ENCODE measurements at regions not wholly inside any gene's neighbourhood (a gene's known extent, or its start where the extent isn't known, plus 50 kb on each side); places are given as distances from the start of the nearest gene placed in this dataset.

DNA sequence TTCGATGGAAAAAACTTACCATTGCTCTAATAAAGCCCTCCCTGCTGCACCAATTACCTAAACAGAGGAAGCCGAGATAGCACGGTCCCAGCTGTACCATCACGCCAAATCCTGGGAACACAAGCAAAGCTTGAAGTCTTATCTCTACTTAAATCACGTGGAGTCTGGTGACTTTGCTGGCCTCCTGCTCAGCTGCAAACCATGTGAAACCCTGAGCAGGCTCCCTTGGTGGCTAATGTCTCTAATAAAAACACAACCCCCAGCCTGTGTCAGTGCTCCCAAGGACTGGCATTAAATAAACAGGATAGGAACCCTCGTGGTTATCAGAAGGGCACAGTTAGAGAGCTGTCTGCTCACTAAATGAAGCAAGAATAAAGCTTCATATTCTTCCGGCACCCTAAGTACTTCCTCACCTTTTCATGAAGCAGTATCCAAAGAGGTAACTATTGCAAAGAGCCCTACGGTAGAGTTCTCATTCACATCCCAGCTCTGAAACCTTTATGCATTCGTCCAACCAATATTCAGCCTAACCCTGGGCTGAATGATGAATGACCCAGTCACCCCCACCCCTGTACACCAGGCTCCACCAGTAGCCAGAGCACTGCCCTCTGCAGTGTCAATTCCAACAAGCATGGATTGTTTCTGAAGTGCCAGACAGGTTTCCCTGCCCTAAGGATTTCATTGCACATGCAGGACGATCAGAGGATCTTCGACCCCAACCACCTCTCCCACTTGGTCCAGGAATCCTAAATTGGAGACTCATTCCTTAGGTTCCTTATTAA lies 452.7 kb upstream of the TMPO start:
- H3K27ac Mint-ChIP-seq: no peak overlapping the region
- no peak overlapping the region for H3K4me3 Mint-ChIP-seq
- no peaks in the 10 kb centered on the region for H3K9me3 Mint-ChIP-seq
- no peaks in the 10 kb centered on the region for H3K27me3 Mint-ChIP-seq
- intact Hi-C loops (cut with micrococcal nuclease): no loop called here
- no peaks in the 10 kb centered on the region for H3K36me3 Mint-ChIP-seq (ENCODE audit: low read depth)
- H3K4me1 Mint-ChIP-seq (ENCODE audit: low read depth): no peaks in the 10 kb centered on the region

- Mint-ChIP-seq H3K36me3 (ENCODE audit: low read depth) (no peaks in the 10 kb centered on the region), H3K4me1 (ENCODE audit: low read depth) (no peaks in the 10 kb centered on the region), H3K27ac (no peak overlapping the region), H3K27me3 (no peaks in the 10 kb centered on the region), H3K4me3 (no peak overlapping the region), H3K9me3 (no peaks in the 10 kb centered on the region)
- intact Hi-C loops (cut with micrococcal nuclease): no loop called here
These were observed 450.9 kb upstream of the TMPO start for GRCh38 chr12:98064501-98064900.

DNA sequence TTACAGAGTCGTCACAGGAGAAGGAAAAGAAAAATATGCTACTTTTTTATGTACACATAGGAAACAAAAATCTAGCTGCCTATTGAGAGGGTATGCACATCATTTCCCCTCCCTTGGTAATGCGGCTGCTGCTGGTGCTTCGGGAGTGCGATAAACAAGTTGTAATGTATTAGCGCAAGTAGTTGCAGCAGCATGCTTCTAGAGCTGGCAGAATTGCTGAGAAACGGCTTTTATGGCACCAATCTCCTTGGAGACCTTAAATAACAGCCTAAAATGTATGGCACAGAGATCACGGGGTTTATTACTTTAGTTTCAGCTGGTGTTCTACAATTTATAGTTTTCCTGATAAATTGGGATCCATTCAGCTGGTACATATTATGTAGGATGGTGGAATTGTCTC lies 447.6 kb upstream of the TMPO start:
- Mint-ChIP-seq H3K9me3 (peaks cover 6% of the 10 kb centered on the region), H3K4me1 (ENCODE audit: low read depth) (no peaks in the 10 kb centered on the region), H3K36me3 (ENCODE audit: low read depth) (no peaks in the 10 kb centered on the region), H3K27ac (no peak overlapping the region), H3K27me3 (no peaks in the 10 kb centered on the region), H3K4me3 (no peak overlapping the region)
- intact Hi-C loops (cut with micrococcal nuclease): no loop called here

- Mint-ChIP-seq H3K9me3 (peaks cover 6% of the 10 kb centered on the region), H3K4me3 (no peak overlapping the region), H3K4me1 (ENCODE audit: low read depth) (no peaks in the 10 kb centered on the region), H3K27ac (no peak overlapping the region), H3K27me3 (no peaks in the 10 kb centered on the region), H3K36me3 (ENCODE audit: low read depth) (no peaks in the 10 kb centered on the region)
- intact Hi-C loops (cut with micrococcal nuclease): no loop called here
These were observed 441.8 kb upstream of the TMPO start for GRCh38 chr12:98073610-98074009.

- Mint-ChIP-seq H3K9me3 (peaks cover 6% of the 10 kb centered on the region), H3K27me3 (no peaks in the 10 kb centered on the region), H3K4me1 (ENCODE audit: low read depth) (no peaks in the 10 kb centered on the region), H3K4me3 (no peak overlapping the region), H3K27ac (no peak overlapping the region), H3K36me3 (ENCODE audit: low read depth) (no peaks in the 10 kb centered on the region)
- intact Hi-C loops (cut with micrococcal nuclease): no loop called here
These were observed 441.1 kb upstream of the TMPO start for GRCh38 chr12:98074286-98074685.

DNA sequence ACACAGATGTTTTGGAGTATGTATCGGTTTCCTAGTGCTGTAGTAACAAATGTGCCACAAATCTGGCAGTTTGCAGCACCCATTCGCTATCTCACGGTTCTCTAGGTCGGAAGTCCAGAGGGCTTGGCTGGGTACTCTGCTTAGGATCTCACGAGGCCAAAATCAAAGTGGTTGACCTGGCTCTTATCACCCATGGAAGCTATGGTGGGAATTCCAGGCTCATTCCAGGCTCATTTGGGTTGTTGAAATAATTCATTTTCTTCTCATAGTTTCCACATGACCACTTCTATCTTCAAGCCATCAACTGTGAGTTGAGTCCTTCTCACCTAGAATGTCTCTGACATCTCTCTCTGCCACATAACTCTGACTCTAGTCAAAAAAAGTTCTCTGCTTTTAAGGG lies 431.0 kb upstream of the TMPO start:
- Mint-ChIP-seq H3K36me3 (ENCODE audit: low read depth) (no peaks in the 10 kb centered on the region), H3K4me1 (ENCODE audit: low read depth) (no peaks in the 10 kb centered on the region), H3K9me3 (no peaks in the 10 kb centered on the region), H3K4me3 (no peak overlapping the region), H3K27me3 (no peaks in the 10 kb centered on the region), H3K27ac (no peak overlapping the region)
- intact Hi-C loops (cut with micrococcal nuclease): no loop called here

DNA sequence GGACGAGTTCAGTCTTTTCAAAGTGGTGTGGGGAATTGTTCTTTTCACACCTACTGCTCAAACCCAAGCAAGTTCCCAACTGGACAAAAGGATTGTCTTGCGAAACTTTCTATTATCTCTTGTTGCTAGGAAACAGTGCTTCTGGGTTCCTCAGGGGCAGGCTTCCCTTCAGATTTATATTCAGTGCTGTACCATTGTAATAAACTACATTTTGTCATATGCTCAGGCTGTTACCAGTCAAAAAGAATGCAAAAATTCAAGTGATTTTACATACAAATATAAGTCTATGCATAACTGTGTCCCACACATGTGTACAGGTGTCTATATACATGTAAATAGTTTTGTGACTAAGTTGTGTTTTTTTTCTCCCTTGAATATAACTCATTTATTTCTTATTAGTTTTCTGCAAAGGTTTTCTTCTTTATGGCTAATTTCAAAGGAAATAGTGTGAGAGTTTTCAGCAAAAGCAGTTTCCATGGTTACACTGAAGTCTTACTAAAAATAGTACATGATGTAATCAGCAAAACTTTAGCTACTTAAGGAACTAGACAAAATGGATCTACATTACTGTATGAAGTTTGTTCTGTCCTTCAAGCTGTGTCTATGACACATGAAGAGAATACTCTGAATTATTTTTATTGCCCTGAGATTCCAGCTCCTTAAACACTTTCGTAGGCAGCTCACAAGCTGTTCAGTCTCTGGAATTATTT lies 430.2 kb upstream of the TMPO start:
- Mint-ChIP-seq H3K4me1 (ENCODE audit: low read depth) (no peaks in the 10 kb centered on the region), H3K36me3 (ENCODE audit: low read depth) (no peaks in the 10 kb centered on the region), H3K4me3 (no peak overlapping the region), H3K27ac (no peak overlapping the region), H3K27me3 (no peaks in the 10 kb centered on the region), H3K9me3 (no peaks in the 10 kb centered on the region)
- intact Hi-C loops (cut with micrococcal nuclease): no loop called here

DNA sequence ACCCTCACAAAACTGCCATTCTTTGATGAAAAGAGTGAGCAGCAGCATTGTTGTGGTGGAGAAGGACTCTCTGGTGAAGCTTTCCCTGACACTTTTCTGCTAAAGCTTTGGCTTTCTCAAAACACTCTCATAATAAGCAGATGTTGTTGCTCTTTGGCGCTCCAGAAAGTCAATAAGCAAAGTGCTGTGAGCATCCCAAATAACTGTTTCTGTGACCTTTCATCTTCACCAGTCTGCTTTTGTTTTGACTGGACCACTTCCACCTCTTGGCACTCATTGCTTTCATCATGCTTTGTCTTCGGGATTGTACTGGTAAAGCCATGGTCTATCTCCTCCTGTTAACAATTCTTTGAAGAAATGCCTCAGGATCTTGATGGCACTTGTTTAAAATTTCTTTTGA lies 424.7 kb upstream of the TMPO start:
- no peak overlapping the region for H3K27ac Mint-ChIP-seq
- no peaks in the 10 kb centered on the region for H3K36me3 Mint-ChIP-seq (ENCODE audit: low read depth)
- H3K4me3 Mint-ChIP-seq: no peak overlapping the region
- H3K27me3 Mint-ChIP-seq: no peaks in the 10 kb centered on the region
- intact Hi-C loops (cut with micrococcal nuclease): no loop called here
- no peaks in the 10 kb centered on the region for H3K4me1 Mint-ChIP-seq (ENCODE audit: low read depth)
- no peaks in the 10 kb centered on the region for H3K9me3 Mint-ChIP-seq

GRCh38 chr12:98096436-98096835 lies 419.0 kb upstream of the TMPO start:
- H3K4me1 Mint-ChIP-seq (ENCODE audit: low read depth): no peaks in the 10 kb centered on the region
- H3K4me3 Mint-ChIP-seq: no peak overlapping the region
- no peaks in the 10 kb centered on the region for H3K36me3 Mint-ChIP-seq (ENCODE audit: low read depth)
- no peaks in the 10 kb centered on the region for H3K27me3 Mint-ChIP-seq
- intact Hi-C loops (cut with micrococcal nuclease): no loop called here
- peaks cover 9% of the 10 kb centered on the region for H3K9me3 Mint-ChIP-seq
- H3K27ac Mint-ChIP-seq: no peak overlapping the region

GRCh38 chr12:98106031-98106683 lies 409.2 kb upstream of the TMPO start:
- H3K27me3 Mint-ChIP-seq: no peaks in the 10 kb centered on the region
- H3K9me3 Mint-ChIP-seq: no peaks in the 10 kb centered on the region
- intact Hi-C loops (cut with micrococcal nuclease): no loop called here
- no peak overlapping the region for H3K4me3 Mint-ChIP-seq
- H3K27ac Mint-ChIP-seq: no peak overlapping the region
- H3K4me1 Mint-ChIP-seq (ENCODE audit: low read depth): no peaks in the 10 kb centered on the region
- H3K36me3 Mint-ChIP-seq (ENCODE audit: low read depth): no peaks in the 10 kb centered on the region

- H3K4me1 Mint-ChIP-seq (ENCODE audit: low read depth): no peaks in the 10 kb centered on the region
- no peak overlapping the region for H3K27ac Mint-ChIP-seq
- intact Hi-C loops (cut with micrococcal nuclease): no loop called here
- no peaks in the 10 kb centered on the region for H3K9me3 Mint-ChIP-seq
- H3K36me3 Mint-ChIP-seq (ENCODE audit: low read depth): no peaks in the 10 kb centered on the region
- H3K27me3 Mint-ChIP-seq: no peaks in the 10 kb centered on the region
- no peak overlapping the region for H3K4me3 Mint-ChIP-seq
These were observed 406.1 kb upstream of the TMPO start for GRCh38 chr12:98109266-98109665.

GRCh38 chr12:98110536-98110935 lies 404.9 kb upstream of the TMPO start:
- H3K9me3 Mint-ChIP-seq: no peaks in the 10 kb centered on the region
- no peaks in the 10 kb centered on the region for H3K36me3 Mint-ChIP-seq (ENCODE audit: low read depth)
- intact Hi-C loops (cut with micrococcal nuclease): no loop called here
- H3K4me1 Mint-ChIP-seq (ENCODE audit: low read depth): no peaks in the 10 kb centered on the region
- no peak overlapping the region for H3K27ac Mint-ChIP-seq
- H3K4me3 Mint-ChIP-seq: no peak overlapping the region
- H3K27me3 Mint-ChIP-seq: no peaks in the 10 kb centered on the region

GRCh38 chr12:98113548-98113947 lies 401.8 kb upstream of the TMPO start:
- Mint-ChIP-seq H3K27me3 (no peaks in the 10 kb centered on the region), H3K9me3 (no peaks in the 10 kb centered on the region), H3K4me3 (no peak overlapping the region), H3K27ac (no peak overlapping the region), H3K4me1 (ENCODE audit: low read depth) (no peaks in the 10 kb centered on the region), H3K36me3 (ENCODE audit: low read depth) (no peaks in the 10 kb centered on the region)
- intact Hi-C loops (cut with micrococcal nuclease): no loop called here

GRCh38 chr12:98121963-98122362 lies 393.4 kb upstream of the TMPO start:
- Mint-ChIP-seq H3K4me1 (ENCODE audit: low read depth) (no peaks in the 10 kb centered on the region), H3K27me3 (peaks cover 3% of the 10 kb centered on the region), H3K9me3 (no peaks in the 10 kb centered on the region), H3K27ac (no peak overlapping the region), H3K4me3 (no peak overlapping the region), H3K36me3 (ENCODE audit: low read depth) (no peaks in the 10 kb centered on the region)
- intact Hi-C loops (cut with micrococcal nuclease): no loop called here

All from dendritic cell treated with granulocyte-macrophage colony-stimulating factor and Interleukin-4, amounts not matched to agents 40 ng/mL and 50 ng/mL, for 4 days (primary cell).